Heart left ventricle (tissue), 16 donors: ENCODE measurements at regions not wholly inside any gene's neighbourhood (a gene's known extent, or its start where the extent isn't known, plus 50 kb on each side); places are given as distances from the start of the nearest gene placed in this dataset.

Source experiments
- ATAC-seq, 4 donors: fragments of 200-7000 bp; cut with Tn5 transposase; one replicate each; pipeline ENCODE4 v1.9.1; 2020 to 2022; ENCODE audit warnings: moderate library complexity in 4 of 4, mild to moderate bottlenecking in 3 of 4, moderate number of reproducible peaks in 1 of 4
- DNase-seq, 5 donors: peaks; one replicate each; pipeline ENCODE4 v3.0.0-alpha.2; 2020
- H3K27ac ChIP-seq, 12 donors: fragments of 200-600 bp; sonication (generic) in 4 of 12; one replicate each; pipeline versions ENCODE4 v1.5.0 to v1.8.0; 2016 to 2022; ENCODE audit warnings: mild to moderate bottlenecking in 2 of 12
- H3K27me3 ChIP-seq, 9 donors: fragments of 200-600 bp; sonication (generic) in 2 of 9; one replicate each; pipeline versions ENCODE4 v1.5.1 to v1.8.0; 2016 to 2022; ENCODE audit warnings: mild to moderate bottlenecking in 3 of 9
- H3K36me3 ChIP-seq, 9 donors: fragments of 200-600 bp; sonication (generic) in 2 of 9; one replicate each; pipeline versions ENCODE4 v1.5.0 to v1.8.0; 2018 to 2022; ENCODE audit warnings: mild to moderate bottlenecking in 2 of 9
- H3K4me1 ChIP-seq, 12 donors: fragments of 200-600 bp; sonication (generic) in 4 of 12; one replicate each; pipeline versions ENCODE4 v1.5.0 to v1.8.0; 2016 to 2022; ENCODE audit warnings: mild to moderate bottlenecking in 3 of 12
- H3K4me3 ChIP-seq, 12 donors: fragments of 200-600 bp; sonication (generic) in 4 of 12; one replicate each; pipeline versions ENCODE4 v1.5.0 to v1.8.0; 2017 to 2022; ENCODE audit warnings: mild to moderate bottlenecking in 9 of 12, moderate library complexity in 4 of 12
- H3K9me3 ChIP-seq, 12 donors: fragments of 200-600 bp; sonication (generic) in 4 of 12; one replicate each; pipeline versions ENCODE4 v1.5.0 to v1.8.0; 2016 to 2022; ENCODE audit warnings: mild to moderate bottlenecking in 1 of 12
- CTCF ChIP-seq, 12 donors: fragments of 200-600 bp; sonication (generic) in 4 of 12; IDR thresholded peaks; one replicate each; pipeline versions ENCODE4 v1.5.0 to v1.8.0; 2018 to 2022; ENCODE audit warnings: antibody characterized with exemption in 12 of 12, mild to moderate bottlenecking in 5 of 12
- POLR2A ChIP-seq, 2 donors: fragments of 450-650 bp; IDR thresholded peaks; one replicate each; pipeline ENCODE4 v1.6.1; 2017; ENCODE audit warnings: antibody characterized with exemption in 2 of 2, mild to moderate bottlenecking in 2 of 2, moderate library complexity in 2 of 2
- WGBS, 4 donors: extraction: QIAGEN DNeasy Blood & Tissue Kit in 2 of 4; methylation state at CpG; one replicate each; pipeline versions ENCODE4 v1.1.5 to v1.1.7; 2013 to 2018; 5-methylcytosine and 5-hydroxymethylcytosine counted together
- intact Hi-C, 10 donors: fragments of 100-400 bp; cut with DNase I; formaldehyde crosslinking; loops; one replicate each; pipeline versions ENCODE4 v1.11.1 to v1.14.2; 2022
- donor health status: ischemic (EF 13 %, LVEDD 7.1; RV severe dilation, severe dysfunction).
- donor health status: healthy with polysubstance abuse.
- donor health status: DM: no; HTN: yes; CAD: no.
- donor health status: DM: no; HTN: no; CAD: no.
- donor health status: ischemic (EF 25% LVEDD 6.9; RV normal size, moderate dysfunction).
- donor health status: ischemic (EF 25% LVEDD 5.7; RV mildly dilated, moderate dysfunction).
- donor health status: healthy.
- donor health status: DM: yes; HTN: yes; CAD: no.
- donor health status: ischemic (EF 35%, LVEDD 5.7; RV mildly dilated, moderate dysfunction).
- donor health status: nonischemic (EF 11% LVEDD 7.7; RV severe dilation, severe dysfunction).
- donor health status: DM: yes; HTN: yes; CAD: no.
- donor health status: PGD.
- donor health status: ischemic (EF 29% LVEDD 5.4; RV normal size, mild dysfunction).
- donor health status: nonischemic (EF 23%, LVEDD 6.1; RV moderate dilation, normal function).

DNA sequence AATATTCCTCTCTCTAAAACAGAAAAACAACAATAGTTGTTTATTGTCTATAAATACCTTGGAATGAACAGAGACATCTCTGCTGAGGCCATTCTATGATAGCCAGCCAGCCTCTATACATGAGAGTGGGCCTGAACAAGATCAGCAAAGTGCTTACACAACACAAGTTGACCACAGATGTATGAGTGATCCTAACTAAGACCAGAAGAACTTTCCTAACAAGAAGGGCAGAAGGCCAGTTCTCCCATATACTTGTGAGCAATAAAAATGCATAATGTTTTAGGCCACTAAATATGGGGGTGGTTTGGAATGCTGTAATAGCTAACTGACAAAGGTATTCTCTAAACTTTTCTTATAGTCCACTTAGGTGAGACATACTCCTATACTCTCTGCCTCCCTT is 345.7 kb downstream of the SPATA31D1 start:
- no peak for TF ChIP-seq POLR2A (IDR thresholded peaks at IDR 0.05)
- TF ChIP-seq CTCF (IDR thresholded peaks at IDR 0.05), result no peak
- peaks cover 0 to 8% (median 0%) of the 10 kb centered on the region in 12 donors for H3K4me1 ChIP-seq
- no peaks in the 10 kb centered on the region for H3K36me3 ChIP-seq
- H3K9me3 ChIP-seq, result no peaks in the 10 kb centered on the region
- intact Hi-C loops, result no loop called here
- H3K27me3 ChIP-seq, result no peaks in the 10 kb centered on the region
- no peak overlapping the region for H3K27ac ChIP-seq
- no peak overlapping the region for H3K4me3 ChIP-seq
- no peak for DNase-seq
- no peak for ATAC-seq

- intact Hi-C loops, result no loop called here
Observed at GRCh38 chr9:82337351-82337750, 348.8 kb downstream of the SPATA31D1 start.

DNA sequence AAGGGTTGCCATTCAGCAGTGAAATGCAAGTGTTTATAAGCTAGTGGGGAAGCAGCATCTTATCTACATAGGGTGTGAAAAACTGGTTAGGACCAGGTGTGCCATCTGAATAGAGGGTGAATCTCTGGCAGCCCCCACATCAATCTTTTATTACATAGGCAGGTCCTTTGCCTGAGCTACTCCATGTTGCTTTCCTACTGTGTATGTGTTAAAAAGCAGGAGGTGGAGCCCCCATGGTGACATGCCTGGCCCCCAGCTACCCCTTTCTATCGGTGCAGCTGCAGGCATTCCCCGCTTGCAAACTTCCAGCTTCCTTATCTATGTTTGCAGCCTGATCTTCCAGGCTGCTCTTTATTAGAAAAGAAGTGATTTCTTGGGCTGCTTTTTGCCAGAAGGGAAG is 353.5 kb downstream of the SPATA31D1 start:
- Histone ChIP-seq H3K27ac (no peak overlapping the region), H3K27me3 (no peaks in the 10 kb centered on the region), H3K36me3 (no peaks in the 10 kb centered on the region), H3K4me1 (peaks cover 0 to 8% (median 0%) of the 10 kb centered on the region in 12 donors), H3K9me3 (peaks cover 0 to 16% (median 5%) of the 10 kb centered on the region in 12 donors), H3K4me3 (no peak overlapping the region)
- TF ChIP-seq POLR2A (IDR thresholded peaks at IDR 0.05) (no peak), CTCF (IDR thresholded peaks at IDR 0.05) (no peak)
- DNase-seq, result no peak
- WGBS, 4 donors, result 11 to 26% (median 21%) methylated on average over 2 of the region's 2 CpGs
- no peak for ATAC-seq
- intact Hi-C loops, result no loop called here

More at GRCh38 chr9:82337351-82337750, 348.8 kb downstream of the SPATA31D1 start:
- Histone ChIP-seq H3K4me3 (no peak overlapping the region), H3K27me3 (no peaks in the 10 kb centered on the region), H3K4me1 (peaks cover 0 to 8% (median 0%) of the 10 kb centered on the region in 12 donors), H3K27ac (no peak overlapping the region), H3K9me3 (no peaks in the 10 kb centered on the region), H3K36me3 (no peaks in the 10 kb centered on the region)
- no peak for ATAC-seq
- no peak for TF ChIP-seq CTCF (IDR thresholded peaks at IDR 0.05)
- TF ChIP-seq POLR2A (IDR thresholded peaks at IDR 0.05), result no peak
- no peak for DNase-seq

DNA sequence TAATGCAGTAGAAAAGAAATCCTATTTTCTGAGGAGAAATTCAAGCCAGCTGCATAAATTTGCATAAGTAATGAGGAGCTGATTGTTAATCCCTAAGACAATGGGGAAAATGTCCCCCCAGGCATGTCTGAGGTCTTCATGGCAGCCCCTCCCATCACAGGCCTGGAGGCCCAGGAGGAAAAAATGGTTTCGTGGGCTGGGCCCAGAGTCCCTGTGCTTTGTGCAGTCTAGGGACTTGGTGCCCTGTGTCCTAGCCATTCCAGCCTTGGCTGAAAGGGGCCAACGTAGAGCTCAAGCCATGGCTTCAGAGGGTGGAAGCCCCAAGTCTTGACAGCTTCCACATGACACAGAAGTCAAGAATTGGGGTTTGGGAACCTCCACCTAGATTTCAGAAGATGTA is 357.5 kb downstream of the SPATA31D1 start:
- intact Hi-C loops, result no loop called here
- Histone ChIP-seq H3K36me3 (no peaks in the 10 kb centered on the region), H3K27ac (no peak overlapping the region), H3K4me3 (no peak overlapping the region), H3K9me3 (peaks cover 0 to 28% (median 9%) of the 10 kb centered on the region in 12 donors), H3K4me1 (no peaks in the 10 kb centered on the region), H3K27me3 (no peaks in the 10 kb centered on the region)
- WGBS, 4 donors, result 66 to 71% (median 68%) methylated on average over 2 of the region's 2 CpGs
- ATAC-seq (no peak), DNase-seq (no peak)
- TF ChIP-seq POLR2A (IDR thresholded peaks at IDR 0.05) (no peak), CTCF (IDR thresholded peaks at IDR 0.05) (no peak)
